ENCODE measurements at regions not wholly inside any gene's neighbourhood (a gene's known extent, or its start where the extent isn't known, plus 50 kb on each side); places are given as distances from the start of the nearest gene placed in this dataset.
A peak's percentile ranks its signal among the peaks of the same experiment; 100 is the strongest.

DNA sequence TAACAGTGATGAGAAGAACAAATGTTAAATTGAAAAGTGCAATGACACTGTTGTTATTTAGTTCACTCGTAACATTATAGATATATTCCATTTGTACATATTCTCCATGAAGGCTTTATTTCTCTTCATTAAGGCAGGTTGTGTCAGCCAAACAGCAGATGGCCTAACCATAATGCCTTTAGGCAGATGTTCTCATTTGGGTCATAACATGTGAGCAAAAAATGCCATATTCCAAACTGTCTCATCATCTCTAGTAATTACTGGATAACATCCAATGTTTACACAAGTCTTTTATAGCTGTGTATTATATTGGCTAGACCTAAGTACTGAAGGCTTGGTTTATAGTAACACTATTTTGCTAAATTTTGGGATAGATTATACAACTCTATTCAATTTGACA, 87.2 kb upstream of the CHODL start:
- no peak overlapping the region for H3K27ac ChIP-seq (ENCODE audit: insufficient read depth, low read depth, low read length)
- CTCF ChIA-PET = no interaction called here
- dilution Hi-C loops (cut with MboI; ENCODE audit: extremely low pct_ligation_motif_present, low sequenced_read_pairs) (no loop called here), intact Hi-C loops (cut with micrococcal nuclease) (no loop called here)
- POLR2A ChIA-PET = no interaction called here
- TF ChIP-seq EZH2 (IDR thresholded peaks at IDR 0.05; ENCODE audit: borderline replicate concordance, low read depth, low read length, severe bottlenecking) = no peak
- TF ChIP-seq POLR2AphosphoS5 (IDR thresholded peaks at IDR 0.05; ENCODE audit: insufficient read depth, low read depth, low read length) = no peak
- no peak for TF ChIP-seq JUN (IDR thresholded peaks at IDR 0.05; ENCODE audit: borderline replicate concordance, insufficient read depth, insufficient read length, low read depth)
- no peak for TF ChIP-seq MYC (IDR thresholded peaks at IDR 0.05; ENCODE audit: low read depth, low read length)
- H3K4me2 ChIP-seq (ENCODE audit: insufficient read depth, low read length) = no peak overlapping the region
- no peaks in the 10 kb centered on the region for H3K27me3 ChIP-seq (ENCODE audit: control insufficient read depth in 2 of 2, insufficient read depth in 2 of 2, low read length in 2 of 2)
- FAIRE-seq (no peak), DNase-seq (ENCODE audit: low read depth, low spot score) (no peak)
- H3K4me1 ChIP-seq (ENCODE audit: control insufficient read depth, extremely low read depth, insufficient read depth, low read length) = peaks cover 30% of the 10 kb centered on the region
- H3K79me2 ChIP-seq (ENCODE audit: control insufficient read depth, insufficient read depth, low read length) = no peaks in the 10 kb centered on the region
- no peak overlapping the region for H3K9ac ChIP-seq (replicated peaks; ENCODE audit: extremely low read depth, insufficient read depth, low read length)
- no peaks in the 10 kb centered on the region for H3K9me1 ChIP-seq (replicated peaks; ENCODE audit: control insufficient read depth, extremely low read depth, insufficient read depth, low read length)
- no peak overlapping the region for H2AFZ ChIP-seq (ENCODE audit: low read depth, low read length)
- no peaks in the 10 kb centered on the region for H4K20me1 ChIP-seq (replicated peaks; ENCODE audit: control insufficient read depth, extremely low read depth, insufficient read depth, low read length)
- H3K36me3 ChIP-seq (ENCODE audit: control insufficient read depth in 2 of 2, extremely low read depth in 1 of 2, insufficient read depth in 2 of 2, low read length in 2 of 2) = no peaks in the 10 kb centered on the region
- no peak overlapping the region for H3K4me3 ChIP-seq (replicated peaks in 1 of 3; ENCODE audit: insufficient read depth in 1 of 3, low read depth in 1 of 3, low read length in 3 of 3)
- BruUV-seq (replicated peaks) = no TSS peak
- H3K9me3 ChIP-seq (replicated peaks; ENCODE audit: control insufficient read depth, insufficient read depth, low read length) = no peaks in the 10 kb centered on the region

DNA sequence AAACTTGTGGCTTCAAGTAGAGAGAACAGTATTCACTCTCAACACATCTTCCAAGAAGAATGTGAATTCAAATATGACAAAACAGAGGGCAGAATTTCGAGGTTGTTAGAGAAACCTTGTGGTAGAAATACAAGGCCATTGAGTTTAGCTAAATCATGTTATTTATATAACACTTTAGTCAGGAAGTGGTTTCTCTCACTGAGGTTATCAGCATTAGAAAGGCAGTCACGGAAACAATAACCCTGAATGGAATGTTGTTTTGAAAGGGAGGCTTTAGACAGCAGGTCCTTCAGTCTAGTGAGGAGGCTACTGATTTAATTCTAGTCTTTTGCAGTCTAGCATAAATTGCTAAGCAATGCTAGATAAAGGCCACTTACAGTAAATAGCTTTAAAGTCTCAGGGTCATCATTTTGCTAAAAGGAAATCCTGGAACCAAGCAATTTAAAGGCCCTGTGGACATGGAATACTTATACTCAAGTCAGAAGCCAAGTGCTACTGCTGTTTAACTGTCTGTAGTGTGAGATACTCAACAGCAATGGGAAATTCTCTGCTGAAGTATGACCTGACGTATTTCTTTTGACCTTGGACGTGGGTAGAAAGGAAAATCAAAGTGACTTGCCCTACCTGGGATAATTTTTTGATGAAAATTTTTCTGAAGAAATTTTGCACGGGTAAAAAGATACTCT, 89.0 kb upstream of the CHODL start:
- BruUV-seq (replicated peaks) = no TSS peak
- intact Hi-C loops (cut with micrococcal nuclease) = loop anchor here (1.0 kb wide), 1 partner anchor 9 kb away; no protein-coding TSS in a partner anchor
- CTCF ChIA-PET = interaction anchor here (1.1 to 2.1 kb wide), 4 partner anchors 9 to 115 kb away, joined by 4 to 7 read pairs (median 4); no protein-coding TSS in a partner anchor

More for the DNA sequence above, 89.0 kb upstream of the CHODL start:
- dilution Hi-C loops (cut with MboI; ENCODE audit: extremely low pct_ligation_motif_present, low sequenced_read_pairs) = no loop called here
- H3K4me1 ChIP-seq (ENCODE audit: control insufficient read depth, extremely low read depth, insufficient read depth, low read length) = peaks cover 30% of the 10 kb centered on the region
- peak overlapping the region; percentile 85 for H3K4me2 ChIP-seq (ENCODE audit: insufficient read depth, low read length)
- H2AFZ ChIP-seq (ENCODE audit: low read depth, low read length) = peak overlapping the region; percentile 55
- peak; percentile 90 for DNase-seq (ENCODE audit: low read depth, low spot score)
- peak; percentile 93 for FAIRE-seq
- no peak overlapping the region for H3K4me3 ChIP-seq (replicated peaks in 1 of 3; ENCODE audit: insufficient read depth in 1 of 3, low read depth in 1 of 3, low read length in 3 of 3)
- peak; percentile 14 for TF ChIP-seq JUN (IDR thresholded peaks at IDR 0.05; ENCODE audit: borderline replicate concordance, insufficient read depth, insufficient read length, low read depth)
- peak; percentile 50 for TF ChIP-seq FOS (IDR thresholded peaks at IDR 0.05; ENCODE audit: borderline replicate concordance, insufficient read depth, low read length)
- peak; percentile 84 for TF ChIP-seq GATA2 (IDR thresholded peaks at IDR 0.05; ENCODE audit: insufficient read depth, insufficient read length, low read depth, low read length)
- no peak for TF ChIP-seq POLR2A (IDR thresholded peaks at IDR 0.05; ENCODE audit: low read depth, low read length)
- peak; percentile 75 for TF ChIP-seq POLR2AphosphoS5 (IDR thresholded peaks at IDR 0.05; ENCODE audit: insufficient read depth, low read depth, low read length)
- no peaks in the 10 kb centered on the region for H3K9me3 ChIP-seq (replicated peaks; ENCODE audit: control insufficient read depth, insufficient read depth, low read length)
- no peaks in the 10 kb centered on the region for H3K36me3 ChIP-seq (ENCODE audit: control insufficient read depth in 2 of 2, extremely low read depth in 1 of 2, insufficient read depth in 2 of 2, low read length in 2 of 2)
- no peaks in the 10 kb centered on the region for H3K27me3 ChIP-seq (ENCODE audit: control insufficient read depth in 2 of 2, insufficient read depth in 2 of 2, low read length in 2 of 2)
- POLR2A ChIA-PET = no interaction called here
- H3K9me1 ChIP-seq (replicated peaks; ENCODE audit: control insufficient read depth, extremely low read depth, insufficient read depth, low read length) = no peaks in the 10 kb centered on the region
- H3K79me2 ChIP-seq (ENCODE audit: control insufficient read depth, insufficient read depth, low read length) = no peaks in the 10 kb centered on the region
- H3K9ac ChIP-seq (replicated peaks; ENCODE audit: extremely low read depth, insufficient read depth, low read length) = peak overlapping the region; percentile 13
- H3K27ac ChIP-seq (ENCODE audit: insufficient read depth, low read depth, low read length) = peak overlapping the region; percentile 60
- H4K20me1 ChIP-seq (replicated peaks; ENCODE audit: control insufficient read depth, extremely low read depth, insufficient read depth, low read length) = no peaks in the 10 kb centered on the region

Measured in endothelial cell of umbilical vein (primary cell).